Keratinocyte (primary cell): ENCODE measurements at regions not wholly inside any gene's neighbourhood (a gene's known extent, or its start where the extent isn't known, plus 50 kb on each side); places are given as distances from the start of the nearest gene placed in this dataset.
"Not testable (repeated sequence)": the region's sequence is repeated elsewhere in the genome, so short reads cannot be mapped to it uniquely, and the experiment has no call there.

Source experiments
- DNase-seq: peaks from one replicate; pipeline ENCODE4 v3.0.0-alpha.2; 2011; ENCODE audit warnings: low read depth, missing footprints, low spot score
- FAIRE-seq: peaks from 2 replicates; lab custom pipeline; 2011; peaks lifted over from hg19 to GRCh38; lab: Jason Lieb, UNC
- H2AFZ ChIP-seq: 2 replicates; pipeline ENCODE4 v1.6.0; 2012; ENCODE audit warnings: low read length, control low read depth, inconsistent platforms; ENCODE audit not compliant: control insufficient read depth
- H3K27ac ChIP-seq: 2 replicates; pipeline ENCODE4 v1.5.1; 2011; ENCODE audit warnings: low read length; ENCODE audit not compliant: control insufficient read depth, insufficient read depth
- H3K27me3 ChIP-seq: 3 replicates; pipeline ENCODE4 v1.6.0; 2011; ENCODE audit warnings: low read length; ENCODE audit not compliant: control insufficient read depth, insufficient read depth; ENCODE audit errors: extremely low read depth
- H3K36me3 ChIP-seq, 2 experiments: 2 replicates in 1 of 2; 3 replicates in 1 of 2; pipeline ENCODE4 v1.5.1; 2011; ENCODE audit warnings: low read length in 2 of 2, mild to moderate bottlenecking in 1 of 2; ENCODE audit not compliant: control insufficient read depth in 2 of 2, insufficient read depth in 2 of 2; ENCODE audit errors: extremely low read depth in 1 of 2
- H3K4me1 ChIP-seq: 3 replicates; pipeline ENCODE4 v1.5.1; 2011; ENCODE audit warnings: low read length; ENCODE audit not compliant: control insufficient read depth, insufficient read depth; ENCODE audit errors: extremely low read depth
- H3K4me2 ChIP-seq: 3 replicates; pipeline ENCODE4 v1.6.0; 2011; ENCODE audit warnings: low read depth, low read length; ENCODE audit not compliant: control insufficient read depth, insufficient read depth; ENCODE audit errors: extremely low read depth
- H3K4me3 ChIP-seq, 3 experiments: fragments of 200-600 bp in 1 of 3; sonication (generic) in 1 of 3; 2 replicates in 2 of 3; 3 replicates in 1 of 3; pipeline ENCODE4 v1.5.1; 2011 to 2016; ENCODE audit warnings: low read length in 3 of 3, mild to moderate bottlenecking in 3 of 3, control low read depth in 2 of 3, inconsistent platforms in 1 of 3, low read depth in 1 of 3, mixed read lengths in 1 of 3, mixed run types in 1 of 3, moderate library complexity in 1 of 3; ENCODE audit not compliant: control insufficient read depth in 2 of 3, insufficient read depth in 2 of 3; ENCODE audit errors: extremely low read depth in 1 of 3
- H3K79me2 ChIP-seq: 2 replicates; pipeline ENCODE4 v1.6.0; 2012; ENCODE audit warnings: low read length; ENCODE audit not compliant: control insufficient read depth, insufficient read depth
- H3K9ac ChIP-seq: 3 replicates; pipeline ENCODE4 v1.6.0; 2011; ENCODE audit warnings: low read length; ENCODE audit not compliant: control insufficient read depth, insufficient read depth; ENCODE audit errors: extremely low read depth
- H3K9me1 ChIP-seq: 3 replicates; pipeline ENCODE4 v1.6.0; 2011; ENCODE audit warnings: low read length; ENCODE audit not compliant: control insufficient read depth, insufficient read depth; ENCODE audit errors: extremely low read depth
- H3K9me3 ChIP-seq: 2 replicates; pipeline ENCODE4 v1.5.1; 2012; ENCODE audit warnings: low read depth, low read length; ENCODE audit not compliant: control insufficient read depth
- H4K20me1 ChIP-seq: 3 replicates; pipeline ENCODE4 v1.6.0; 2011; ENCODE audit warnings: low read length; ENCODE audit not compliant: control insufficient read depth, insufficient read depth; ENCODE audit errors: extremely low read depth
- CTCF ChIP-seq, 3 experiments: IDR thresholded peaks in 1 of 3; conservative IDR thresholded peaks in 1 of 3; optimal IDR thresholded peaks in 1 of 3; 2 replicates in 2 of 3; 3 replicates in 1 of 3; pipeline versions ENCODE3 to v1.5.1; 2011; ENCODE audit warnings: low read length in 3 of 3, mild to moderate bottlenecking in 3 of 3, moderate library complexity in 2 of 3, control low read depth in 1 of 3, inconsistent platforms in 1 of 3; ENCODE audit not compliant: insufficient read depth in 2 of 3; ENCODE audit errors: extremely low read depth in 1 of 3
- EZH2 ChIP-seq: IDR thresholded peaks from one replicate; pipeline ENCODE4 v1.6.1; 2012; ENCODE audit warnings: inconsistent platforms, mild to moderate bottlenecking, low read length, moderate library complexity
- dilution Hi-C: fragments of 300-500 bp; cut with MboI; formaldehyde crosslinking; loops from one replicate; pipeline ENCODE4 v1.7.0; 2020; ENCODE audit warnings: low sequenced_read_pairs; ENCODE audit not compliant: extremely low pct_ligation_motif_present

GRCh38 chr14:105911006-105911847 lies 384.8 kb downstream of the TMEM121 start:
- Histone ChIP-seq H3K36me3 (no peaks in the 10 kb centered on the region), H4K20me1 (no peaks in the 10 kb centered on the region), H3K4me1 (no peaks in the 10 kb centered on the region), H3K79me2 (no peaks in the 10 kb centered on the region), H3K9ac (no peak overlapping the region), H2AFZ (no peak overlapping the region), H3K4me3 (no peak overlapping the region), H3K27me3 (no peaks in the 10 kb centered on the region), H3K9me1 (no peaks in the 10 kb centered on the region), H3K9me3 (no peaks in the 10 kb centered on the region), H3K27ac (no peak overlapping the region), H3K4me2 (no peak overlapping the region)
- TF ChIP-seq EZH2: no peak
- no peak for TF ChIP-seq CTCF (optimal IDR thresholded peaks at IDR 0.05 in 1 of 3, IDR thresholded peaks at IDR 0.05 in 1 of 3, conservative IDR thresholded peaks at IDR 0.05 in 1 of 3; ENCODE audit: extremely low read depth in 1 of 3, insufficient read depth in 2 of 3, low read length in 3 of 3)
- DNase-seq (no peak), FAIRE-seq (no peak)
- dilution Hi-C loops: no loop called here

- H3K9ac ChIP-seq, H3K9me3 ChIP-seq, H3K9me1 ChIP-seq, H3K79me2 ChIP-seq, H3K4me1 ChIP-seq, FAIRE-seq, H3K27me3 ChIP-seq, H2AFZ ChIP-seq, H3K27ac ChIP-seq, H3K4me2 ChIP-seq, DNase-seq, H3K36me3 ChIP-seq, H4K20me1 ChIP-seq, H3K4me3 ChIP-seq, dilution Hi-C loops: not testable (repeated sequence)
These were observed 385.5 kb downstream of the TMEM121 start for GRCh38 chr14:105911848-105912292.
